ENCODE measurements at regions not wholly inside any gene's neighbourhood (a gene's known extent, or its start where the extent isn't known, plus 50 kb on each side); places are given as distances from the start of the nearest gene placed in this dataset.

DNA sequence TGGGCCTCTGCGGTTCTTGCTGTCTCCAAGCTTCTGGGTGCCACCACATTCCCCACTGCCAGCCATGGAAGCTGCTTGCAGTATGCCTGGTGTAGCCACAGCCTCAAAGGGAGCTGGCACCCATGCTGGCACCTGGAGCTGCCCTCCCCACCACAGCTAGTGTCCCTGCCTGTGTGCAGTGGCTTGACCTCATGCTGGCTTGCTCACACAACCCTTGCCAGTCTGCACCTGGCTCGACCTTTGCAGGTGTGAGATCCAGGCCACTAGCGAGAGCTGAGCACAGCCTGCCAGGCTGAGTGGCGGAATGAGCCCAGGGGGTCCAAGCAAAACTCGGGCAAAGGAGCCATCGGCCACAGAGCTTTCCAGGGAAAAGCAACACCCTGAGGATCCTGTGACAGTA, 236.7 kb upstream of the CSNK1A1L start:
- no peaks in the 10 kb centered on the region for H3K4me1 ChIP-seq (ENCODE audit: control insufficient read depth, insufficient read depth, low read length, poor library complexity, severe bottlenecking)
- ATAC-seq (ENCODE audit: low read depth in 2 of 2) (no peak), DNase-seq (no peak)
- Mint-ChIP-seq H3K27ac (no peak overlapping the region), H3K4me1 (no peaks in the 10 kb centered on the region), H3K9me3 (peaks cover 0 to 1% (median 0%) of the 10 kb centered on the region in 7 donors), H3K36me3 (no peaks in the 10 kb centered on the region), H3K27me3 (no peaks in the 10 kb centered on the region), H3K4me3 (no peak overlapping the region)
- no peak overlapping the region for H3K4me3 ChIP-seq (ENCODE audit: low read depth, low read length)
- no peaks in the 10 kb centered on the region for H3K9me3 ChIP-seq (ENCODE audit: control insufficient read depth in 2 of 2, low read length in 2 of 2)
- no peaks in the 10 kb centered on the region for H3K27me3 ChIP-seq (ENCODE audit: control insufficient read depth, insufficient read depth, low read length)
- no peak overlapping the region for H3K27ac ChIP-seq (ENCODE audit: insufficient read depth, low read length, poor library complexity, severe bottlenecking)
- no peaks in the 10 kb centered on the region for H3K36me3 ChIP-seq (ENCODE audit: control insufficient read depth, insufficient read depth, low read length)

DNA sequence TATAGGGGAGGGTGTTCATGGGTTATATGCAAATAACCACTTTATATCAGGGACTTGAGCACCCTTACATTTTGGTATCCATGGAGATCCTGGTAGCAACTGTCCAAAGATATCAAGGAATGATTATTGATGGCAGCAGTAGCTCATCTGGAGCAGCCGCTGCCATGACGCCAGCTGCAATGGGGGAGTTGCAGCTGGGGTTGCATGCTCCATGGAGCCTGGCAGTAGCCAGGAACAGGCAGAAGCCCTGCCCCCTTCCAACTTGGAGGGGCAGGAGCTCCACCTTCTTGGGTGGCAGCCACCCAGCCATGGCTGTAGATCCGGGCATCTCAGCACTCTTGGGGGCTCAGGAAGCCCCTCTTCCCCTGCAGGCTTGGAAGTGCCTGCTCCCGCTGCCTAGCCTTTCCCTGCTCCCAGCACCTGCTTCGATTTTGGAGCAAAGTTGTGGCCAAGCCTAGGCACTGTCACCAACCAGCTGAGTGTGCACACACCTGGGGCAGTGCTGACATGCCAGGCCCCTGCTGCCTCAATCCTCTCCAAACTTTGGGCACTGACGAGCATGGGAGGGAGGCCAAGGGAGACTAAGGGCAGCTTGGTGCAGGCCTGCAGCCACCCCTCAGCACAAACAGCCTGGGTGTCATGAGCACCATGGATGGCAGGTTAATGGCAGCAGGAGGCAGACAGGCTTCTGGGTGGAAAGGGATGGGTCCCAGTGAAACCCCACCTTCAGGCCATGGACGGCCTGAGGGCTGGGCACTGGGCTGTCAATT, 235.6 kb upstream of the CSNK1A1L start:
- Mint-ChIP-seq H3K9me3 (peaks cover 0 to 1% (median 0%) of the 10 kb centered on the region in 7 donors), H3K27me3 (no peaks in the 10 kb centered on the region), H3K36me3 (no peaks in the 10 kb centered on the region), H3K4me1 (no peaks in the 10 kb centered on the region), H3K4me3 (no peak overlapping the region), H3K27ac (no peak overlapping the region)
- H3K27ac ChIP-seq (ENCODE audit: insufficient read depth, low read length, poor library complexity, severe bottlenecking) = no peak overlapping the region
- no peak for ATAC-seq (ENCODE audit: low read depth in 2 of 2)
- no peaks in the 10 kb centered on the region for H3K9me3 ChIP-seq (ENCODE audit: control insufficient read depth in 2 of 2, low read length in 2 of 2)
- H3K36me3 ChIP-seq (ENCODE audit: control insufficient read depth, insufficient read depth, low read length) = no peaks in the 10 kb centered on the region
- no peak overlapping the region for H3K4me3 ChIP-seq (ENCODE audit: low read depth, low read length)
- H3K27me3 ChIP-seq (ENCODE audit: control insufficient read depth, insufficient read depth, low read length) = no peaks in the 10 kb centered on the region
- no peak for DNase-seq
- H3K4me1 ChIP-seq (ENCODE audit: control insufficient read depth, insufficient read depth, low read length, poor library complexity, severe bottlenecking) = no peaks in the 10 kb centered on the region

DNA sequence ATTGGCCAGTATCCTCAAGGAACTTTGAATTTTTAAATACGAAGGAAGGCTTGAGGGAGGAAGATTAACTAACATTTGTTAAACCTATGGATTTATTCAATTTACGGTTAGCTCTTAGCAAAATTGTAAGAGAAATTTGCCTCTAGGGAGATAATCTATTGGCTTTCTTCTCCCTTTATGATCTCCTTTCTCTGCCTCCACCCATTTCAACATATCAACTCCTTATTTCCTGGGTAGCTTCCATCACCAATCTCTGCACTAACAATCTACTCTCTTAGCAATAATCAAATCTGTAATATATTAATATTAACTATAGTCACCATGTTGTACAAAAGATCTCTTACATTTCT, 233.9 kb upstream of the CSNK1A1L start:
- no peaks in the 10 kb centered on the region for H3K36me3 ChIP-seq (ENCODE audit: control insufficient read depth, insufficient read depth, low read length)
- no peak for ATAC-seq (ENCODE audit: low read depth in 2 of 2)
- no peaks in the 10 kb centered on the region for H3K4me1 Mint-ChIP-seq

DNA sequence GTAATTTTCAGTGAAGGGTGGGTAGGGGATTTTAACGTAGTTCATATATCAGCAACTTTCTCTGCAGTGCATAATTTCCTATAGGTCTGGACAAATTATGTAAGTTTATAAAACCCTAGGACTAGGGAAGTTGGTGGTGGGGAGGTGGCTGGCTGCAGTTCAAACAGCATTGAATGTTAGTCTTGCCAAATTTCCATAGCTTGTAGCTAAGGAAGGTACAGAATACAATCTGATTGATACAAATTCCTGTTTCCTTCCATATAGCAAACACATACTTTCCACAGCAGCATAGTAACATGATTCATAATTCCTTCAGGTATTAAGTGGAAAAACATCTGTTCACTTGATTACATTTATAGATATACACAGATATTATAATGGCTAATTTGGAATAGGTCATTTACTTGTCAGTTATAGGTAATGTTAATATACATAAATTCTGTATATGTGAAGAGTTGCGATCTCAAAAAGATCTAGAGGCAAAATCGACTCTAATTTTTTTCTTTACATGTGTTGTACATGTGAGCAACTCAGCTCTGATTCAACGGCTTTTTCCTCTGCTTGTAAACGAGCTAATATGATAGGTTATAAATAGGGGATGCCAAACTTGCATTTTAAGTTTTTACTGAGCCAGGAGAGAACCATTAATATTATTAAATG, 233.4 kb upstream of the CSNK1A1L start:
- Mint-ChIP-seq H3K4me1 (no peaks in the 10 kb centered on the region), H3K27ac (no peak overlapping the region), H3K36me3 (no peaks in the 10 kb centered on the region), H3K9me3 (peaks cover 0 to 1% (median 0%) of the 10 kb centered on the region in 7 donors), H3K4me3 (no peak overlapping the region), H3K27me3 (no peaks in the 10 kb centered on the region)
- H3K9me3 ChIP-seq (ENCODE audit: control insufficient read depth in 2 of 2, low read length in 2 of 2) = no peaks in the 10 kb centered on the region
- H3K4me3 ChIP-seq (ENCODE audit: low read depth, low read length) = no peak overlapping the region
- DNase-seq (no peak), ATAC-seq (ENCODE audit: low read depth in 2 of 2) (no peak)
- H3K27ac ChIP-seq (ENCODE audit: insufficient read depth, low read length, poor library complexity, severe bottlenecking) = no peak overlapping the region
- no peaks in the 10 kb centered on the region for H3K36me3 ChIP-seq (ENCODE audit: control insufficient read depth, insufficient read depth, low read length)
- no peaks in the 10 kb centered on the region for H3K4me1 ChIP-seq (ENCODE audit: control insufficient read depth, insufficient read depth, low read length, poor library complexity, severe bottlenecking)
- no peaks in the 10 kb centered on the region for H3K27me3 ChIP-seq (ENCODE audit: control insufficient read depth, insufficient read depth, low read length)

More for the DNA sequence above, 233.9 kb upstream of the CSNK1A1L start:
- H3K9me3 ChIP-seq (ENCODE audit: control insufficient read depth in 2 of 2, low read length in 2 of 2) = no peaks in the 10 kb centered on the region
- H3K4me3 ChIP-seq (ENCODE audit: low read depth, low read length) = no peak overlapping the region
- no peaks in the 10 kb centered on the region for H3K27me3 ChIP-seq (ENCODE audit: control insufficient read depth, insufficient read depth, low read length)
- no peak overlapping the region for H3K27ac ChIP-seq (ENCODE audit: insufficient read depth, low read length, poor library complexity, severe bottlenecking)
- no peaks in the 10 kb centered on the region for H3K4me1 ChIP-seq (ENCODE audit: control insufficient read depth, insufficient read depth, low read length, poor library complexity, severe bottlenecking)
- H3K27me3 Mint-ChIP-seq = no peaks in the 10 kb centered on the region
- H3K27ac Mint-ChIP-seq = no peak overlapping the region
- peaks cover 0 to 1% (median 0%) of the 10 kb centered on the region in 7 donors for H3K9me3 Mint-ChIP-seq
- no peak overlapping the region for H3K4me3 Mint-ChIP-seq
- H3K36me3 Mint-ChIP-seq = no peaks in the 10 kb centered on the region
- DNase-seq = no peak

DNA sequence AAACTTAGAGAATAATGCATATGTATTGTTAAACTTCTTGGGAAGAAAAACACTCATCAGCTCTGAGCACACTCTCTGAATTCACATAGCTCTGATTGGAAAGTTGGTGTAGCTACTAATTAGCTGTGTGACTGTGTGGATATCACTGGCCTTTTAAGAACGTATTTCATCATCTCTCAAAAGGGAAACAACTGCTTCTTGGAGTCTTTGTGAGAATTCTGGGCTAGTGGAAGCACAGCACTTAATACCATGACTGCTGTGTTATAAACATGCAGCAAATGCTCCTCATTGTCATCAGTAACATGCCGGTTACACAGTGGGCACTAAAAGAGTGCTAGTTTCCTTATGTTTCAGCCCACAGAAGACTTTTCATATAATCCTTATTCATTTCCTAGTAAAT, 220.9 kb upstream of the CSNK1A1L start:
- Mint-ChIP-seq H3K27me3 (no peaks in the 10 kb centered on the region), H3K4me1 (no peaks in the 10 kb centered on the region), H3K36me3 (no peaks in the 10 kb centered on the region), H3K4me3 (no peak overlapping the region), H3K27ac (no peak overlapping the region), H3K9me3 (peaks cover 0 to 11% (median 2%) of the 10 kb centered on the region in 7 donors)
- H3K4me1 ChIP-seq (ENCODE audit: control insufficient read depth, insufficient read depth, low read length, poor library complexity, severe bottlenecking) = no peaks in the 10 kb centered on the region
- DNase-seq (no peak), ATAC-seq (ENCODE audit: low read depth in 2 of 2) (no peak)
- H3K36me3 ChIP-seq (ENCODE audit: control insufficient read depth, insufficient read depth, low read length) = no peaks in the 10 kb centered on the region
- H3K27me3 ChIP-seq (ENCODE audit: control insufficient read depth, insufficient read depth, low read length) = no peaks in the 10 kb centered on the region
- H3K9me3 ChIP-seq (ENCODE audit: control insufficient read depth in 2 of 2, low read length in 2 of 2) = no peaks in the 10 kb centered on the region
- no peak overlapping the region for H3K4me3 ChIP-seq (ENCODE audit: low read depth, low read length)
- H3K27ac ChIP-seq (ENCODE audit: insufficient read depth, low read length, poor library complexity, severe bottlenecking) = no peak overlapping the region

DNA sequence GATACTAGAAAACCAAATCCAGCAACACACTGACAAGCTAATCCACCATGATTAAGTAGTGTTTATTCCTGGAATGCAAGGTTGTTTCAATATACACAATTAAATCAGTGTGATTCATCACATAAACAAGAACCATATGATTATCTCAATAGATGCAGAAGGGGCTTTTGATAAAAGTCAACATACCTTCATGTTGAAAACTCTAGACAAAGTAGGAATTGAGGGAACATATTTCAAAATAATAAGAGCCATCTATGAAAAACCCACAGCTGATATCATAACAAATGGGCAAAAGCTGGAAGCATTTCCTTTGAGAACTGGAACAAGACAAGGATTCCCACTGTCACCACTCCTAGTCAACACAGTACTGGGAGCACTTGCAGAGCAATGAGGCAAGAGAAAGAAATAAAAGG, 213.6 kb upstream of the CSNK1A1L start:
- Histone ChIP-seq H3K9me3 (ENCODE audit: control insufficient read depth in 2 of 2, low read length in 2 of 2) (peaks cover 0 to 6% of the 10 kb centered on the region in 2 experiments), H3K4me3 (ENCODE audit: low read depth, low read length) (no peak overlapping the region), H3K36me3 (ENCODE audit: control insufficient read depth, insufficient read depth, low read length) (no peaks in the 10 kb centered on the region), H3K27me3 (ENCODE audit: control insufficient read depth, insufficient read depth, low read length) (no peaks in the 10 kb centered on the region), H3K27ac (ENCODE audit: insufficient read depth, low read length, poor library complexity, severe bottlenecking) (no peak overlapping the region), H3K4me1 (ENCODE audit: control insufficient read depth, insufficient read depth, low read length, poor library complexity, severe bottlenecking) (no peaks in the 10 kb centered on the region)
- DNase-seq = no peak
- H3K9me3 Mint-ChIP-seq = peaks cover 2 to 17% (median 5%) of the 10 kb centered on the region in 7 donors
- no peaks in the 10 kb centered on the region for H3K27me3 Mint-ChIP-seq
- no peak overlapping the region for H3K27ac Mint-ChIP-seq
- ATAC-seq (ENCODE audit: low read depth in 2 of 2) = no peak
- H3K4me3 Mint-ChIP-seq = no peak overlapping the region
- H3K36me3 Mint-ChIP-seq = no peaks in the 10 kb centered on the region
- H3K4me1 Mint-ChIP-seq = no peaks in the 10 kb centered on the region

DNA sequence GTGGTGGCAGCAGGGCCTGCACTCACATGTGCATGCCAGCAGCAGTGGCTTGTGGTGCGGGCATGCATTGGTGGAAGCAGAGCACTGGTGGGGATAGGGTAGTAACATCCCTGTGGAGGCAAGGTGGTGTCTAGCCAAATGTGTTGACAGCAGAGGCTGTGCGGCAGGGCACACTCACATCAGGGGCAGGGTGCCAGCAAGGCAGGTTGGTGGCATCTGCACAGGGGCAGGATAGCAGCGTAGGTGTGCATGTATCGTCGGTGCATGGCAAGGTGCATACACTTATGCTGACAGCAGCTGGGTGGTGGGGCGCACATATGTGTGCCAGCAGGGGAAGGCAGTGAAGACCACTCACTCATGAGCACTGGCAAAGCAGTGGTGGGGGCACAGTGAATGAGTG, 211.5 kb upstream of the CSNK1A1L start:
- H3K27ac Mint-ChIP-seq = no peak overlapping the region
- H3K36me3 Mint-ChIP-seq = no peaks in the 10 kb centered on the region
- peak overlapping the region in 1 of 4 donors; percentile 44 for H3K4me3 Mint-ChIP-seq
- H3K27ac ChIP-seq (ENCODE audit: insufficient read depth, low read length, poor library complexity, severe bottlenecking) = no peak overlapping the region
- H3K27me3 Mint-ChIP-seq = no peaks in the 10 kb centered on the region
- no peak overlapping the region for H3K4me3 ChIP-seq (ENCODE audit: low read depth, low read length)
- no peak for ATAC-seq (ENCODE audit: low read depth in 2 of 2)
- peaks cover 0 to 6% of the 10 kb centered on the region in 2 experiments for H3K9me3 ChIP-seq (ENCODE audit: control insufficient read depth in 2 of 2, low read length in 2 of 2)
- H3K4me1 Mint-ChIP-seq = no peaks in the 10 kb centered on the region
- H3K9me3 Mint-ChIP-seq = peaks cover 2 to 20% (median 8%) of the 10 kb centered on the region in 7 donors
- H3K4me1 ChIP-seq (ENCODE audit: control insufficient read depth, insufficient read depth, low read length, poor library complexity, severe bottlenecking) = no peaks in the 10 kb centered on the region
- no peak for DNase-seq
- no peaks in the 10 kb centered on the region for H3K36me3 ChIP-seq (ENCODE audit: control insufficient read depth, insufficient read depth, low read length)
- H3K27me3 ChIP-seq (ENCODE audit: control insufficient read depth, insufficient read depth, low read length) = no peaks in the 10 kb centered on the region

DNA sequence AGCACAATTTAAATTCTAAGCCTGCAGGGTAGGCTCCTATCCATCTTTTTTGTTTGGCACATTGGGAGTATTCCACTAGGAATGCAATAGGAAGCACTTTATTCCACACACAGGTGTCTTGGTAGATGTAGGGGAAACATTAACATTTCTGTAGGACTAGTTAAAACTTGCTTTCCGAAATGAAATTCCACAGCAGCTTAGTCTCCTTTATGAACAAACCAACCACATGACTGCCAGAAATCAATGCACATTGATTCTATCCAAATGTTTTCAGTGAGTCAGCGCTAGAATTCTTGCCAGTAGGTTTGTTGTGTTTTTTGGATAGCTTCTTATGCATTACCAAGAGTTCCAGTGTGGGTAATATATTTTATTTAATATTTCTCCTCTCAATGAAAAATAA, 207.9 kb upstream of the CSNK1A1L start:
- no peaks in the 10 kb centered on the region for H3K27me3 ChIP-seq (ENCODE audit: control insufficient read depth, insufficient read depth, low read length)

More for the DNA sequence above, 207.9 kb upstream of the CSNK1A1L start:
- DNase-seq (no peak), ATAC-seq (ENCODE audit: low read depth in 2 of 2) (no peak)
- no peaks in the 10 kb centered on the region for H3K4me1 ChIP-seq (ENCODE audit: control insufficient read depth, insufficient read depth, low read length, poor library complexity, severe bottlenecking)
- no peak overlapping the region for H3K4me3 ChIP-seq (ENCODE audit: low read depth, low read length)
- peaks cover 0 to 6% of the 10 kb centered on the region in 2 experiments for H3K9me3 ChIP-seq (ENCODE audit: control insufficient read depth in 2 of 2, low read length in 2 of 2)
- no peak overlapping the region for H3K4me3 Mint-ChIP-seq
- H3K27ac ChIP-seq (ENCODE audit: insufficient read depth, low read length, poor library complexity, severe bottlenecking) = no peak overlapping the region
- no peaks in the 10 kb centered on the region for H3K4me1 Mint-ChIP-seq
- no peaks in the 10 kb centered on the region for H3K36me3 Mint-ChIP-seq
- H3K27me3 Mint-ChIP-seq = no peaks in the 10 kb centered on the region
- H3K36me3 ChIP-seq (ENCODE audit: control insufficient read depth, insufficient read depth, low read length) = no peaks in the 10 kb centered on the region
- no peak overlapping the region for H3K27ac Mint-ChIP-seq
- peaks cover 0 to 7% (median 3%) of the 10 kb centered on the region in 7 donors for H3K9me3 Mint-ChIP-seq

Measured in CD4-positive, CD25-positive, alpha-beta regulatory T cell (primary cell).